ENCODE measurements at regions not wholly inside any gene's neighbourhood (a gene's known extent, or its start where the extent isn't known, plus 50 kb on each side); places are given as distances from the start of the nearest gene placed in this dataset.

DNA sequence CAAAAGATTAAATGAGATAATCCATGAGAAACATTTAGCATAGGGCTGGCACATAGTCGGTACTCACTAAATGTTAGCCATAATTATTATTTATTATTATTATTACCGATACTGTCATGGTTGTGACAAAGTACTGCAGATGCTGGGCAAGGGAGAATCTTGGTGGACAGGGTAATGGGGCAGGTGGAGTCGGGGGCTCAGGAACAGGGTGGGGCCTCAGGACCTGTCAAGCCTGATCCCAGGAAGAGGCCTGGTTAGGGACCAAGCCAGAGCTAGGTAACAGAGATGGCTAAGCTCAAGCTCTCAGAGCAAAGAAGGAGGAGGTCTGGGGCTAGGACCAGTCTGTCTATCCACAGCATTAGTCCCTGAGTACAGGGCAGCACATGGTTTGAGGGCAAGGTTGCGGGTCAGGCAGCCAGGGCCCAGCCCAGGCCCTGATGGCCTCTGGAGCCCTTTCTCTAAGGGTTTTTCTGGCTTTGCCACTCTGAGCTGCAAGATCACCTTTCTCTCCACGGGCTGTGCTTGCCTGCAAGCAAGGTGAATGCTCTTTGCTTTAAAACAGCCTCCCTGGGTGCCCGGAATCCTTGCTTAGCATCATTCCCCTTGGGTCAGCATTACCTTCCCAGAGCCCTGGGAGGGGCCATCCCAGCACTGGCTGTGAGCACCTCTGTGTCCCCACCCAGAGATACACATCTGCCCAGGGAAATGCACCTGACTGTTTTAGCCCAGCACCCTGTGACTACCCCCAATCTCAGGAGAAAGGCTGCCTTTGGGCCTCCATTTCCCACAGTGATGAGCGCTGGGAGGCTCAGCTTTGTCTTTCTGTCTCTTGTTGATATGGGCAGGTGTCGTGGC lies 572.0 kb downstream of the PTPRU start:
- no peak overlapping the region for H3K4me3 ChIP-seq (ENCODE audit: low read depth, low read length)
- no peak for TF ChIP-seq CTCF (conservative IDR thresholded peaks at IDR 0.05; ENCODE audit: low read depth, low read length)
- no peak for DNase-seq (ENCODE audit: low read depth)

- no peak overlapping the region for H3K4me3 ChIP-seq (ENCODE audit: low read depth, low read length)
- no peak for DNase-seq (ENCODE audit: low read depth)
- TF ChIP-seq CTCF (conservative IDR thresholded peaks at IDR 0.05; ENCODE audit: low read depth, low read length), result no peak
These were observed 571.4 kb downstream of the PTPRU start for GRCh38 chr1:29807689-29808088.

GRCh38 chr1:29806646-29807319 lies 570.5 kb downstream of the PTPRU start:
- no peak for DNase-seq (ENCODE audit: low read depth)
- no peak overlapping the region for H3K4me3 ChIP-seq (ENCODE audit: low read depth, low read length)
- no peak for TF ChIP-seq CTCF (conservative IDR thresholded peaks at IDR 0.05; ENCODE audit: low read depth, low read length)

- no peak overlapping the region for H3K4me3 ChIP-seq (ENCODE audit: low read depth, low read length)
- TF ChIP-seq CTCF (conservative IDR thresholded peaks at IDR 0.05; ENCODE audit: low read depth, low read length), result no peak
- DNase-seq (ENCODE audit: low read depth), result no peak
These were observed 569.5 kb downstream of the PTPRU start for GRCh38 chr1:29805896-29806160.

DNA sequence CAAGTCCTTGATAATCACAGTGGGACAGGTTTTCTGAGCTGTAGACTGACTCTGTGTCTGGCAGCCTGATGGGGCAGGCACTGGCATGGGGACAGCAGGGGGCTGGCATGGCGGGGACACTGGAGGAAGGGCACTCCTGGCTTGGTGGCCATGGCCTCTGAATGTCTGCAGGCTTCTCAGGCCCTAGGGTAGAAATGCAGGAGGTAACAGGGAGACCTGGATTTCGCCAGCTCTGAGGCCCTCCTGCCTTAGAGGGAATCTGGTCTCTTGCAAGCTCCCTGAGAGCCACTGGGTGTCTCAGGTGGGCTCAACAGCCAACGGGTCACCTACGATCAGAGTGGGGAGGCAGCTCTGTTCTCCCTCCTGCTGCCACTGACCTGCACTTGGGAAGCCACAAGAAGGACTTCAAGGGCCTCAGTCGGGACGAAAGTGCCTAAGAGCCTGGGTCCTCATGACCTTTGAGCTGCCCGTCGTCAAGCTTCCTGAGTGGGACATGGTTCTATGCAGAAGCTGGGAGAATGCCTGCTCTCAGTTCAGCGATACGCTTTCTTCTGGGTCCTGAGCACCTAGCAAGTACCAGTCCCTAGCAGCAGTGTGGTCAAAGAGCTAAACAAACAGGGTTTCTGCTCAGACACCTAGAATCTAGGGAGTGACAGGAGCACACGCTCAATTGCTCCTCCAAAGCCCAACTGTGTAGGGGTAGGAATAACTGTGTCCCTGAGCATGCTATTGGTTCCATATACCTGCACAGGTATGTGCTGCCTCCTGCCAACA lies 569.0 kb downstream of the PTPRU start:
- H3K4me3 ChIP-seq (ENCODE audit: low read depth, low read length), result no peak overlapping the region
- no peak for DNase-seq (ENCODE audit: low read depth)

More for the DNA sequence above, 569.0 kb downstream of the PTPRU start:
- no peak for TF ChIP-seq CTCF (conservative IDR thresholded peaks at IDR 0.05; ENCODE audit: low read depth, low read length)

All from epithelial cell of proximal tubule (primary cell).